Parathyroid adenoma (tissue), 2 donors: ENCODE measurements at regions not wholly inside any gene's neighbourhood (a gene's known extent, or its start where the extent isn't known, plus 50 kb on each side); places are given as distances from the start of the nearest gene placed in this dataset.

Experiments used
- H2AFZ ChIP-seq: fragments of 300-600 bp; sonication (generic); one replicate; pipeline ENCODE4 v1.7.0; 2017; ENCODE audit warnings: antibody characterized with exemption, mild to moderate bottlenecking
- H3K27ac ChIP-seq: fragments of 300-600 bp; sonication (generic); one replicate; pipeline ENCODE4 v1.7.0; 2017
- H3K27me3 ChIP-seq: fragments of 300-600 bp; sonication (generic); one replicate; pipeline ENCODE4 v1.7.0; 2017; ENCODE audit warnings: low read length; ENCODE audit not compliant: control insufficient read depth, insufficient read depth
- H3K36me3 ChIP-seq: fragments of 300-600 bp; sonication (generic); one replicate; pipeline ENCODE4 v1.7.0; 2017; ENCODE audit warnings: low read length; ENCODE audit not compliant: control insufficient read depth, insufficient read depth
- H3K4me1 ChIP-seq: fragments of 300-600 bp; sonication (generic); one replicate; pipeline ENCODE4 v1.7.0; 2017; ENCODE audit warnings: control low read depth
- H3K4me2 ChIP-seq: fragments of 300-600 bp; sonication (generic); one replicate; pipeline ENCODE4 v1.7.0; 2017; ENCODE audit warnings: low read length
- H3K4me3 ChIP-seq: fragments of 300-600 bp; sonication (generic); one replicate; pipeline ENCODE4 v1.7.0; 2017; ENCODE audit warnings: low read depth, low read length
- H3K79me2 ChIP-seq: fragments of 300-600 bp; sonication (generic); one replicate; pipeline ENCODE4 v1.7.0; 2017; ENCODE audit warnings: control low read depth
- H3K9ac ChIP-seq: fragments of 300-600 bp; sonication (generic); one replicate; pipeline ENCODE4 v1.7.0; 2017; ENCODE audit warnings: mild to moderate bottlenecking
- H3K9me3 ChIP-seq: fragments of 300-600 bp; sonication (generic); one replicate; pipeline ENCODE4 v1.7.0; 2017; ENCODE audit warnings: low read length; ENCODE audit not compliant: control insufficient read depth
- CTCF ChIP-seq: fragments of 300-600 bp; sonication (generic); IDR thresholded peaks from one replicate; pipeline ENCODE4 v1.7.0; 2017; ENCODE audit warnings: antibody characterized with exemption, mild to moderate bottlenecking
- donor health status: primary hyperparathyroidism.

DNA sequence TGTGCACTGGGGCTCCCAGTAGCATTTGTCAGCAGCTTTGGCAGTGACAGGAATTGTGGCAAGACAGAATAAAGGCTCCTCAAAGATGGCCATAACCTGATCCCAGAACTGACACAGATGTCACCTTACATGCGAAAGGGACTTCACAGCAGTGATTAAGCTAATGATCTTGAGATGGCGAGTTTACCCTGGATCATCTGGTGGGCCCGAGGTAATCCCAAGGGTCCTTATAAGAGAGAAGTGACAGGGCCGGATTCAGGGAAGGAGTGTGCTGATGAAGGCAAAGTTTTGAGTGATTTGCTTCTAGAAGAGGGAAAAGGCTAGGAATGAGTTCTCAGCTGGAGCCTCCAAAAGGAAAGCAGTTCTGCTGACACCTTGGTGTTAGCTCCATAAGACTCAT is 333.9 kb downstream of the LPIN1 start:
- H3K9me3 ChIP-seq: no peaks in the 10 kb centered on the region
- no peaks in the 10 kb centered on the region for H3K79me2 ChIP-seq
- no peaks in the 10 kb centered on the region for H3K36me3 ChIP-seq
- no peak overlapping the region for H3K4me2 ChIP-seq
- no peaks in the 10 kb centered on the region for H3K27me3 ChIP-seq
- H3K27ac ChIP-seq: no peak overlapping the region
- H2AFZ ChIP-seq: no peak overlapping the region
- H3K4me1 ChIP-seq: no peaks in the 10 kb centered on the region
- no peak overlapping the region for H3K4me3 ChIP-seq
- H3K9ac ChIP-seq: no peak overlapping the region
- no peak for TF ChIP-seq CTCF

DNA sequence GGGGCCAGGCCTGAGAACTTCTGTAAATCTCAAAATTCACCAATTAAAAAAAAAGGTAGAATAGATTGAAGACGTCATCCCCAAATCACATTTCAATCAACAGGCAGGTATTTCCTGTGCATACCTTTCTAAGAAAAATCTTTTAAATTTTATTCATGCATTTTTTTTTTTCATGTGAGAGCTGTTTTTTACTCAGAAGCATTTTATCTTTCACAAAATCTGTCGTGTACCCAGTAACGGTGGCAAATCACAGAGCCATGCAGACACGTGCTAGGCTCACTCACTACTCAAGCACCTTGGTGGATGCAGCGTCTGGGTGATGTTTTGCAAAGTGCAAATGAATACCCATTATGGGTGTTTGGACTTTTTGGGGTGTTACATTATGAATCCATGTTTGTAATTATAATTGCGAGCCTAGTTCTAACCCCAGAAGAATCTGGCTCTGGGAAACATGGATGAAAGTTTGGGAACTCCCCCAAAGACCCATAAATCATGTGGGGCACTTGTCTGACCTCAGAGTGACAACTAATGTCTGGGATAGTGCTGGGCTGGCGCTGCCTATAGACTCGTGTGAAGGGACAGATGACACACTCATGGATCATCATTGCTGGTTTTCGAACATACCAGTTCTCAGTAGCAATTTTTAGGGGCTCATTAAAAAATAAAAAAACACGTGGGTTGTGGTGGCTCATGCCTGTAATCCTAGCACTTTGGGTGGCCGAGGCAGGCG is 335.2 kb downstream of the LPIN1 start:
- no peak overlapping the region for H2AFZ ChIP-seq
- H3K4me2 ChIP-seq: no peak overlapping the region
- H3K4me1 ChIP-seq: no peaks in the 10 kb centered on the region
- H3K9ac ChIP-seq: no peak overlapping the region
- H3K9me3 ChIP-seq: no peaks in the 10 kb centered on the region
- no peaks in the 10 kb centered on the region for H3K36me3 ChIP-seq
- H3K27ac ChIP-seq: no peak overlapping the region
- H3K79me2 ChIP-seq: no peaks in the 10 kb centered on the region
- H3K4me3 ChIP-seq: no peak overlapping the region
- H3K27me3 ChIP-seq: no peaks in the 10 kb centered on the region
- TF ChIP-seq CTCF: no peak

DNA sequence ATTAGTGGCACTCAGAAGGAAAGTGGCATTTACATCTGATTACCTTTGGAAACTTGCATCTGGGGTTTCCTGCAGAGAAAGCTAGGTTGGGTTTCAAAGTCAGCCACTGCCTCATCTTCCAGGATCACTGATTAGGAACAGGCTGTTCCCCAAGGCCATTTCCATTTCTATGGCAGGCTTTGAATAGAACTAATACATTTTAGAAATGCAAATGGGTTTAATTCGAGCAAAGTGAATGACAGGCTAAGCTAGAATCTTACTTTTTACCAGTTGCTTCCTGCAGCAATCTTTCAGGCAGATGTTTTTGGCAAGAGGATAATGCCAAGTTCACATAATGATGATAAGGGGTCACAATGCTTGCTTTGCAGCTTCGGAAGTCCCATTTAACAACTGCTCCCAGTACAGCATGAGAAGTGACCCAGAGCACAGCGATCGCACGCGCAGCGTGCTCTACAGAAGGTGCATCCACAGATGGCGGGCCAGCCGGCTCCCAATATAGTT is 336.7 kb downstream of the LPIN1 start:
- H3K4me3 ChIP-seq: no peak overlapping the region
- no peaks in the 10 kb centered on the region for H3K4me1 ChIP-seq
- H2AFZ ChIP-seq: no peak overlapping the region
- H3K79me2 ChIP-seq: no peaks in the 10 kb centered on the region
- no peaks in the 10 kb centered on the region for H3K36me3 ChIP-seq
- no peak overlapping the region for H3K9ac ChIP-seq
- H3K27ac ChIP-seq: no peak overlapping the region
- no peak for TF ChIP-seq CTCF
- H3K27me3 ChIP-seq: no peaks in the 10 kb centered on the region
- H3K4me2 ChIP-seq: no peak overlapping the region
- no peaks in the 10 kb centered on the region for H3K9me3 ChIP-seq

DNA sequence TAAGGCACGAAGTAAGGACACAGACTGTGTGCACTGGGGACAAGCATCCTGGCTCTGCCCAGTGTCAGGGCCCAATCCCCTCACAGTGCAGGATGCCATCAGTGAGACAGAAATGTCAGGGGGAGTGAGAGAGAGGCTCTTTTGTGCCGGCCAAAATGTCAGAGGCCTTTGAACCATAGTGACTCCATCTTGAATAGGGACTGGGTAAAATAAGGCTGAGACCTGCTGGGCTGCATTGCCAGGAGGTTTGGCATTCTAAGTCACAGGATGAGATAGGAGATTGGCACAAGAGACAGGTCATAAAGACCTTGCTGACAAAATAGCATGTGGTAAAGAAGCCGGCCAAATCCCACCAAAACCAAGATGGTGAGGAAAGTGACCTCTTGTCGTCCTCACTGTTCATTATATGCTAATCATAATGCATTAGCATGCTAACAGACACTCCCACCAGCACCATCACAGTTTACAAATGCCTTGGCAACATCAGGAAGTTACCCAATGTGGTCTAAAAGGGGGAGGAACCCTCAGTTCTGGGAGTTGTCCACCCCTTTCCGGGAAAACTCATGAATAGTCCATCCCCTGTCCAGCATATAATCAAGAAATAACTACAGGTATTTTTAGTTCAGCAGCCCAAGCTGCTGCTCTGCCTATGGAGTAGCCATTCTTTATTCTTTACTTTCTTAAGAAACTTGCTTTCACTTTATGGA is 337.4 kb downstream of the LPIN1 start:
- Histone ChIP-seq H3K9ac (no peak overlapping the region), H3K4me1 (no peaks in the 10 kb centered on the region), H3K27me3 (no peaks in the 10 kb centered on the region), H3K9me3 (no peaks in the 10 kb centered on the region), H3K79me2 (no peaks in the 10 kb centered on the region), H3K36me3 (no peaks in the 10 kb centered on the region), H2AFZ (no peak overlapping the region), H3K4me2 (no peak overlapping the region), H3K4me3 (no peak overlapping the region), H3K27ac (no peak overlapping the region)
- TF ChIP-seq CTCF: no peak
